ENCODE measurements at regions not wholly inside any gene's neighbourhood (a gene's known extent, or its start where the extent isn't known, plus 50 kb on each side); places are given as distances from the start of the nearest gene placed in this dataset.

- DNase-seq (ENCODE audit: low read depth), result no peak
Observed at GRCh38 chr4:41388080-41388479, 131.4 kb downstream of the UCHL1 start.

- no peak for DNase-seq (ENCODE audit: low read depth)
Observed at GRCh38 chr4:41389356-41389755, 132.6 kb downstream of the UCHL1 start.

- DNase-seq (ENCODE audit: low read depth), result no peak
Observed at GRCh38 chr4:41390661-41391060, 133.9 kb downstream of the UCHL1 start.

- DNase-seq (ENCODE audit: low read depth), result no peak
Observed at GRCh38 chr4:41391271-41391670, 134.5 kb downstream of the UCHL1 start.

GRCh38 chr4:41394481-41394894, 137.8 kb downstream of the UCHL1 start:
- no peak for DNase-seq (ENCODE audit: low read depth)

GRCh38 chr4:41396214-41396613, 139.5 kb downstream of the UCHL1 start:
- no peak for DNase-seq (ENCODE audit: low read depth)

GRCh38 chr4:41396869-41397268, 140.1 kb downstream of the UCHL1 start:
- DNase-seq (ENCODE audit: low read depth), result no peak

- no peak for DNase-seq (ENCODE audit: low read depth)
Observed at GRCh38 chr4:41399231-41399630, 138.7 kb upstream of the LIMCH1 start.

- DNase-seq (ENCODE audit: low read depth), result no peak
Observed at GRCh38 chr4:41400296-41400695, 137.7 kb upstream of the LIMCH1 start.

GRCh38 chr4:41405464-41406112, 132.4 kb upstream of the LIMCH1 start:
- no peak for DNase-seq (ENCODE audit: low read depth)

GRCh38 chr4:41406113-41406516, 131.8 kb upstream of the LIMCH1 start:
- DNase-seq (ENCODE audit: low read depth), result no peak

GRCh38 chr4:41408150-41408549, 129.8 kb upstream of the LIMCH1 start:
- DNase-seq (ENCODE audit: low read depth), result no peak

- no peak for DNase-seq (ENCODE audit: low read depth)
Observed at GRCh38 chr4:41408859-41409593, 128.9 kb upstream of the LIMCH1 start.

GRCh38 chr4:41409594-41409895, 128.4 kb upstream of the LIMCH1 start:
- DNase-seq (ENCODE audit: low read depth), result no peak

GRCh38 chr4:41410049-41410448, 127.9 kb upstream of the LIMCH1 start:
- DNase-seq (ENCODE audit: low read depth), result no peak

- peak; percentile 28 for DNase-seq (ENCODE audit: low read depth)
Observed at GRCh38 chr4:41413670-41414411, 124.1 kb upstream of the LIMCH1 start.

GRCh38 chr4:41414412-41414779, 123.6 kb upstream of the LIMCH1 start:
- no peak for DNase-seq (ENCODE audit: low read depth)

GRCh38 chr4:41418444-41418843, 119.5 kb upstream of the LIMCH1 start:
- peak; percentile 96 for DNase-seq (ENCODE audit: low read depth)

GRCh38 chr4:41420541-41420940, 117.4 kb upstream of the LIMCH1 start:
- DNase-seq (ENCODE audit: low read depth), result no peak

- DNase-seq (ENCODE audit: low read depth), result no peak
Observed at GRCh38 chr4:41423117-41423516, 114.8 kb upstream of the LIMCH1 start.

GRCh38 chr4:41424522-41424921, 113.4 kb upstream of the LIMCH1 start:
- no peak for DNase-seq (ENCODE audit: low read depth)

- no peak for DNase-seq (ENCODE audit: low read depth)
Observed at GRCh38 chr4:41425650-41426049, 112.3 kb upstream of the LIMCH1 start.

GRCh38 chr4:41426539-41426938, 111.4 kb upstream of the LIMCH1 start:
- DNase-seq (ENCODE audit: low read depth), result no peak

All from myocyte (in vitro differentiated cells).